A673 (cell line): ENCODE measurements at regions not wholly inside any gene's neighbourhood (a gene's known extent, or its start where the extent isn't known, plus 50 kb on each side); places are given as distances from the start of the nearest gene placed in this dataset.

Experiments
- CTCF ChIP-seq: fragments of 300-800, 200-600 bp; sonication (generic); conservative IDR thresholded peaks from 2 replicates; pipeline ENCODE4 v1.5.1; 2017; ENCODE audit warnings: low read depth, mild to moderate bottlenecking, antibody characterized with exemption, low read length, moderate library complexity, mixed read lengths
- EZH2 ChIP-seq: fragments of 200-600 bp; sonication (generic); IDR thresholded peaks from 2 replicates; pipeline ENCODE4 v1.6.1; 2017; ENCODE audit warnings: borderline replicate concordance, low read depth, mild to moderate bottlenecking, mixed read lengths, antibody characterized with exemption, low read length; ENCODE audit not compliant: poor library complexity, severe bottlenecking

GRCh38 chr2:196492946-196493345 lies 146.6 kb upstream of the CCDC150 start:
- TF ChIP-seq CTCF (no peak), EZH2 (no peak)
